ENCODE measurements at regions not wholly inside any gene's neighbourhood (a gene's known extent, or its start where the extent isn't known, plus 50 kb on each side); places are given as distances from the start of the nearest gene placed in this dataset.
"Not testable (repeated sequence)": the region's sequence is repeated elsewhere in the genome, so short reads cannot be mapped to it uniquely, and the experiment has no call there.

GRCh38 chr12:114499338-114499737 is 93.4 kb upstream of the TBX5 start:
- Mint-ChIP-seq H3K36me3 (ENCODE audit: insufficient read depth, unreplicated experiment) (no peaks in the 10 kb centered on the region), H3K4me1 (ENCODE audit: insufficient read depth, unreplicated experiment) (no peaks in the 10 kb centered on the region), H3K27ac (ENCODE audit: low read depth, unreplicated experiment) (no peak overlapping the region), H3K4me3 (ENCODE audit: unreplicated experiment) (no peak overlapping the region), H3K27me3 (ENCODE audit: insufficient read depth, unreplicated experiment) (peaks cover 74% of the 10 kb centered on the region), H3K9me3 (ENCODE audit: unreplicated experiment) (no peaks in the 10 kb centered on the region)
- TF ChIP-seq, protein P1, sequence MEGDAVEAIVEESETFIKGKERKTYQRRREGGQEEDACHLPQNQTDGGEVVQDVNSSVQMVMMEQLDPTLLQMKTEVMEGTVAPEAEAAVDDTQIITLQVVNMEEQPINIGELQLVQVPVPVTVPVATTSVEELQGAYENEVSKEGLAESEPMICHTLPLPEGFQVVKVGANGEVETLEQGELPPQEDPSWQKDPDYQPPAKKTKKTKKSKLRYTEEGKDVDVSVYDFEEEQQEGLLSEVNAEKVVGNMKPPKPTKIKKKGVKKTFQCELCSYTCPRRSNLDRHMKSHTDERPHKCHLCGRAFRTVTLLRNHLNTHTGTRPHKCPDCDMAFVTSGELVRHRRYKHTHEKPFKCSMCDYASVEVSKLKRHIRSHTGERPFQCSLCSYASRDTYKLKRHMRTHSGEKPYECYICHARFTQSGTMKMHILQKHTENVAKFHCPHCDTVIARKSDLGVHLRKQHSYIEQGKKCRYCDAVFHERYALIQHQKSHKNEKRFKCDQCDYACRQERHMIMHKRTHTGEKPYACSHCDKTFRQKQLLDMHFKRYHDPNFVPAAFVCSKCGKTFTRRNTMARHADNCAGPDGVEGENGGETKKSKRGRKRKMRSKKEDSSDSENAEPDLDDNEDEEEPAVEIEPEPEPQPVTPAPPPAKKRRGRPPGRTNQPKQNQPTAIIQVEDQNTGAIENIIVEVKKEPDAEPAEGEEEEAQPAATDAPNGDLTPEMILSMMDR (IDR thresholded peaks at IDR 0.05; ENCODE audit: unreplicated experiment), result no peak
- no TSS peak for BruUV-seq (replicated peaks)
- intact Hi-C loops (cut with micrococcal nuclease), result no loop called here
- ChIA-PET POLR2A (no interaction called here), CTCF (interaction anchor here (0.7 kb wide), 2 partner anchors 9 to 519 kb away, joined by 4 to 6 read pairs; no protein-coding TSS in a partner anchor)
- no peak for DNase-seq (ENCODE audit: unreplicated experiment)

GRCh38 chr12:114491916-114492315 is 86.0 kb upstream of the TBX5 start:
- ChIA-PET POLR2A (no interaction called here), CTCF (interaction anchor here (1.5 to 2.6 kb wide), 3 partner anchors 16 to 511 kb away, joined by 4 to 11 read pairs (median 5); no protein-coding TSS in a partner anchor)
- no TSS peak for BruUV-seq (replicated peaks)
- TF ChIP-seq, protein P1 (IDR thresholded peaks at IDR 0.05; ENCODE audit: unreplicated experiment), result no peak
- Mint-ChIP-seq H3K27me3 (ENCODE audit: insufficient read depth, unreplicated experiment) (peaks cover 84% of the 10 kb centered on the region), H3K36me3 (ENCODE audit: insufficient read depth, unreplicated experiment) (no peaks in the 10 kb centered on the region), H3K4me3 (ENCODE audit: unreplicated experiment) (no peak overlapping the region), H3K4me1 (ENCODE audit: insufficient read depth, unreplicated experiment) (no peaks in the 10 kb centered on the region), H3K27ac (ENCODE audit: low read depth, unreplicated experiment) (no peak overlapping the region), H3K9me3 (ENCODE audit: unreplicated experiment) (no peaks in the 10 kb centered on the region)
- intact Hi-C loops (cut with micrococcal nuclease), result no loop called here
- no peak for DNase-seq (ENCODE audit: unreplicated experiment)

GRCh38 chr12:114484822-114485459 is 79.0 kb upstream of the TBX5 start:
- BruUV-seq (replicated peaks); H3K4me3 Mint-ChIP-seq (ENCODE audit: unreplicated experiment); POLR2A ChIA-PET; DNase-seq (ENCODE audit: unreplicated experiment); H3K9me3 Mint-ChIP-seq (ENCODE audit: unreplicated experiment); intact Hi-C loops (cut with micrococcal nuclease); H3K36me3 Mint-ChIP-seq (ENCODE audit: insufficient read depth, unreplicated experiment); H3K27ac Mint-ChIP-seq (ENCODE audit: low read depth, unreplicated experiment); H3K4me1 Mint-ChIP-seq (ENCODE audit: insufficient read depth, unreplicated experiment): not testable (repeated sequence)
- H3K27me3 Mint-ChIP-seq (ENCODE audit: insufficient read depth, unreplicated experiment), result peaks cover 59% of the 10 kb centered on the region
- CTCF ChIA-PET, result interaction anchor here (0.7 kb wide), 1 partner anchor 515 kb away, joined by 3 read pairs; no protein-coding TSS in a partner anchor

GRCh38 chr12:114483996-114484395 is 78.1 kb upstream of the TBX5 start:
- POLR2A ChIA-PET, result interaction anchor here (0.7 kb wide), 1 partner anchor 54 kb away, joined by 3 read pairs; no protein-coding TSS in a partner anchor
- Mint-ChIP-seq H3K36me3 (ENCODE audit: insufficient read depth, unreplicated experiment) (no peaks in the 10 kb centered on the region), H3K4me3 (ENCODE audit: unreplicated experiment) (no peak overlapping the region), H3K27me3 (ENCODE audit: insufficient read depth, unreplicated experiment) (peaks cover 59% of the 10 kb centered on the region), H3K9me3 (ENCODE audit: unreplicated experiment) (no peaks in the 10 kb centered on the region), H3K27ac (ENCODE audit: low read depth, unreplicated experiment) (no peak overlapping the region), H3K4me1 (ENCODE audit: insufficient read depth, unreplicated experiment) (peaks cover 7% of the 10 kb centered on the region)
- no TSS peak for BruUV-seq (replicated peaks)
- TF ChIP-seq, protein P1 (IDR thresholded peaks at IDR 0.05; ENCODE audit: unreplicated experiment), result no peak
- DNase-seq (ENCODE audit: unreplicated experiment), result no peak
- intact Hi-C loops (cut with micrococcal nuclease), result no loop called here
- CTCF ChIA-PET, result no interaction called here

All from MCF 10A (cell line).